GM19463 (cell line): ENCODE measurements at regions not wholly inside any gene's neighbourhood (a gene's known extent, or its start where the extent isn't known, plus 50 kb on each side); places are given as distances from the start of the nearest gene placed in this dataset.

Experiments
- ATAC-seq: cut with Tn5 transposase; IDR thresholded peaks from one replicate; pipeline ENCODE4 v1.9.1; 2021; ENCODE audit warnings: mild to moderate bottlenecking, moderate library complexity; ENCODE audit not compliant: unreplicated experiment

- no peak for ATAC-seq
These were observed 65.0 kb upstream of the MEIS2 start for GRCh38 chr15:37165395-37165794.

- ATAC-seq: no peak
These were observed 66.1 kb upstream of the MEIS2 start for GRCh38 chr15:37166402-37166801.

- no peak for ATAC-seq
These were observed 81.0 kb upstream of the MEIS2 start for GRCh38 chr15:37181339-37181738.

- ATAC-seq: no peak
These were observed 99.2 kb upstream of the MEIS2 start for GRCh38 chr15:37199545-37199944.

- ATAC-seq: no peak
These were observed 102.7 kb upstream of the MEIS2 start for GRCh38 chr15:37203050-37203449.

GRCh38 chr15:37204692-37205091, 104.3 kb upstream of the MEIS2 start:
- ATAC-seq: no peak

GRCh38 chr15:37206690-37207089, 106.3 kb upstream of the MEIS2 start:
- no peak for ATAC-seq

GRCh38 chr15:37208146-37209040, 108.0 kb upstream of the MEIS2 start:
- ATAC-seq: no peak

GRCh38 chr15:37209041-37209363, 108.7 kb upstream of the MEIS2 start:
- ATAC-seq: no peak

- no peak for ATAC-seq
These were observed 117.2 kb upstream of the MEIS2 start for GRCh38 chr15:37217567-37217966.

GRCh38 chr15:37218351-37218916, 118.1 kb upstream of the MEIS2 start:
- ATAC-seq: no peak

- ATAC-seq: no peak
These were observed 118.9 kb upstream of the MEIS2 start for GRCh38 chr15:37219211-37219701.

- no peak for ATAC-seq
These were observed 120.8 kb upstream of the MEIS2 start for GRCh38 chr15:37220949-37221670.

GRCh38 chr15:37221671-37222145, 121.4 kb upstream of the MEIS2 start:
- ATAC-seq: no peak

- ATAC-seq: no peak
These were observed 122.7 kb upstream of the MEIS2 start for GRCh38 chr15:37223089-37223488.

GRCh38 chr15:37229855-37230619, 129.7 kb upstream of the MEIS2 start:
- no peak for ATAC-seq

- ATAC-seq: no peak
These were observed 145.0 kb upstream of the MEIS2 start for GRCh38 chr15:37245358-37245757.

GRCh38 chr15:37246065-37246464, 145.7 kb upstream of the MEIS2 start:
- ATAC-seq: no peak

- no peak for ATAC-seq
These were observed 146.5 kb upstream of the MEIS2 start for GRCh38 chr15:37246856-37247255.

- no peak for ATAC-seq
These were observed 148.9 kb upstream of the MEIS2 start for GRCh38 chr15:37249249-37249648.

- ATAC-seq: no peak
These were observed 152.2 kb upstream of the MEIS2 start for GRCh38 chr15:37252530-37252929.
